Testis (tissue), 2 donors: ENCODE measurements at regions not wholly inside any gene's neighbourhood (a gene's known extent, or its start where the extent isn't known, plus 50 kb on each side); places are given as distances from the start of the nearest gene placed in this dataset.

Experiments
- DNase-seq: peaks from one replicate; pipeline ENCODE4 v3.0.0-alpha.2; 2019
- H3K27ac ChIP-seq, 2 donors: fragments of 200-600 bp; sonication (generic); one replicate each; pipeline ENCODE4 v1.5.1; 2019
- H3K27me3 ChIP-seq: fragments of 200-600 bp; sonication (generic); one replicate; pipeline ENCODE4 v1.5.1; 2019
- H3K36me3 ChIP-seq: fragments of 200-600 bp; sonication (generic); one replicate; pipeline ENCODE4 v1.5.1; 2017; ENCODE audit warnings: low read depth; ENCODE audit errors: missing control alignments
- H3K4me1 ChIP-seq: fragments of 200-600 bp; sonication (generic); one replicate; pipeline ENCODE4 v1.5.1; 2019
- H3K4me3 ChIP-seq, 2 donors: fragments of 200-600 bp; sonication (generic); one replicate each; pipeline ENCODE4 v1.5.1; 2017 to 2019
- H3K9me3 ChIP-seq: fragments of 200-600 bp; sonication (generic); one replicate; pipeline ENCODE4 v1.5.1; 2017
- POLR2A ChIP-seq: fragments of 450-650 bp; IDR thresholded peaks from one replicate; pipeline ENCODE4 v1.6.1; 2017; ENCODE audit warnings: antibody characterized with exemption, mild to moderate bottlenecking, moderate library complexity
- WGBS, 2 donors: methylation state at CpG; one replicate each; pipeline ENCODE4 v1.1.5; 2018; 5-methylcytosine and 5-hydroxymethylcytosine counted together
- intact Hi-C: fragments of 100-400 bp; cut with DNase I; formaldehyde crosslinking; loops from one replicate; pipeline ENCODE4 v1.15.1; 2023; ENCODE audit warnings: low total_unique reads
- TF ChIP-seq, protein P1 (sequence below), 3 experiments: fragments of 450-650 bp in 2 of 3; fragments of 200-600 bp in 1 of 3; sonication (generic) in 1 of 3; IDR thresholded peaks; one replicate each; pipeline ENCODE4 v1.5.1; 2016 to 2019; ENCODE audit warnings: antibody characterized with exemption in 3 of 3, mild to moderate bottlenecking in 2 of 3, moderate library complexity in 1 of 3

DNA sequence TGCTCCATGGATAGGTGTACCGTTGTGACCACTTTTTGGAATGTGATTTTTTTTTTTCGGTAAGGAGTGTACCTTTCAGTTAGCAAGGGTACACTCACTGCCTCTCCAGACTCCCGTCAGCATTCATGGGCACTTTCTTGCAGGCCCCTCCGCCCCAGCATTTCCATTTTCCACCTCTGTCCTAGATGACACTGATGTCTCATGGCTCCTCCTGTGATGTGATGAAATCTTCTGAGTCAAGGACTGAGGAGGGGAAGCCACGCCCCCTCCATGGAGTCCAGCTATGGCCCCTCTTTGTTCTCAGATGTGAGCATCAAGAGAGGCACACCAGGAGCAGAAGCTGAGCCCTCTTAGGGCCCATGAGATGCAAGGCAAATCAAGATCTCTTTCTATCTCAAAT, 61.8 kb downstream of the CTSL start:
- WGBS, 2 donors, result 93 to 96% methylated on average over 5 of the region's 5 CpGs
- no peak overlapping the region for H3K4me3 ChIP-seq

DNA sequence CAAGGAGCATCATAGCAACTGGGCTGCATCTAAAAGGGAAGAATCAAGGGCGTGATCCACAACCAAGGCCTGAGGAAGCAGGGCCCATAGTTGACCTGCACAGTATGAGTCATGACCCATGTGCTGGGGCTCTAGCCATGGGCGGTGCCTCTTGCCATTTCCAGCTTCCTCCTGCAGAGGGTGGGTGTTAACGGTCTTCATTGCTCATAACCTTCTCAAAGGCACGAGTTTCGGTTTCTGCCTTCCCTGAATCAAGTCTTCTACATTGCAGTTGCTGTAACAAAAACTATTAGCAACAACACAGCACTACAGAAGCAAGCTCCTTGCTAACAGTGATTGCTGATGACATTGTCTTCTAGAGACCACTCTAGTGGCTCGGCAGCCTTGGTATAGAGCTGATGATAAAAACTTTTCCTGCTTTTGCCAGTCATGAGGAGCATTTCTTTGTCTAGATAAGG, 66.9 kb downstream of the CTSL start:
- no peak for TF ChIP-seq POLR2A
- TF ChIP-seq, protein P1, sequence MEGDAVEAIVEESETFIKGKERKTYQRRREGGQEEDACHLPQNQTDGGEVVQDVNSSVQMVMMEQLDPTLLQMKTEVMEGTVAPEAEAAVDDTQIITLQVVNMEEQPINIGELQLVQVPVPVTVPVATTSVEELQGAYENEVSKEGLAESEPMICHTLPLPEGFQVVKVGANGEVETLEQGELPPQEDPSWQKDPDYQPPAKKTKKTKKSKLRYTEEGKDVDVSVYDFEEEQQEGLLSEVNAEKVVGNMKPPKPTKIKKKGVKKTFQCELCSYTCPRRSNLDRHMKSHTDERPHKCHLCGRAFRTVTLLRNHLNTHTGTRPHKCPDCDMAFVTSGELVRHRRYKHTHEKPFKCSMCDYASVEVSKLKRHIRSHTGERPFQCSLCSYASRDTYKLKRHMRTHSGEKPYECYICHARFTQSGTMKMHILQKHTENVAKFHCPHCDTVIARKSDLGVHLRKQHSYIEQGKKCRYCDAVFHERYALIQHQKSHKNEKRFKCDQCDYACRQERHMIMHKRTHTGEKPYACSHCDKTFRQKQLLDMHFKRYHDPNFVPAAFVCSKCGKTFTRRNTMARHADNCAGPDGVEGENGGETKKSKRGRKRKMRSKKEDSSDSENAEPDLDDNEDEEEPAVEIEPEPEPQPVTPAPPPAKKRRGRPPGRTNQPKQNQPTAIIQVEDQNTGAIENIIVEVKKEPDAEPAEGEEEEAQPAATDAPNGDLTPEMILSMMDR (IDR thresholded peaks at IDR 0.05), result no peak
- WGBS, 2 donors, result 83 to 90% methylated on average over 6 of the region's 6 CpGs
- Histone ChIP-seq H3K4me1 (no peaks in the 10 kb centered on the region), H3K4me3 (no peak overlapping the region), H3K27ac (no peak overlapping the region), H3K9me3 (no peaks in the 10 kb centered on the region), H3K27me3 (no peaks in the 10 kb centered on the region), H3K36me3 (no peaks in the 10 kb centered on the region)
- intact Hi-C loops, result no loop called here
- peak; percentile 45 for DNase-seq

More for the DNA sequence above, 61.8 kb downstream of the CTSL start:
- H3K4me1 ChIP-seq, result no peaks in the 10 kb centered on the region
- no peak for DNase-seq
- intact Hi-C loops, result no loop called here
- no peaks in the 10 kb centered on the region for H3K36me3 ChIP-seq
- H3K27ac ChIP-seq, result no peak overlapping the region
- no peak for TF ChIP-seq POLR2A
- TF ChIP-seq, protein P1 (IDR thresholded peaks at IDR 0.05), result no peak
- no peaks in the 10 kb centered on the region for H3K9me3 ChIP-seq
- no peaks in the 10 kb centered on the region for H3K27me3 ChIP-seq

DNA sequence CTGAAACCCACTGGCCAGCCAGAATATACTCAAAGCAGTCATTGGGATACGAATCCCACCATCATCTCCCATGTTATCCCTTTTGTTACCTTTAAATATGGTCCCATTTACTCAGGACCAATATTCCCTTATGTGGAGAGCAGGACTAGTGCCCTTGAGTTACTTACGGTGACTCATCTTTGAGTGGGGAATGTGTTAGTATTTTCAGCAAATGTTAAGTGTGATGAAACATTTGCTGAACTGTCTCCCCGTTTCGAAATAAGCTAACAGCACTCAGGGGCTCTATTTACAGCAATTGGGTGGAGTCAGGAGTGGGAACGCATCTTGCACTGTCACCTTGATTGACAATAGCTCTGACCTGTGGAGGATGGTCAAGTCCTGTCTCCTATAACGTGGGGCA, 67.4 kb downstream of the CTSL start:
- Histone ChIP-seq H3K4me3 (no peak overlapping the region), H3K4me1 (no peaks in the 10 kb centered on the region), H3K9me3 (no peaks in the 10 kb centered on the region), H3K36me3 (no peaks in the 10 kb centered on the region), H3K27me3 (no peaks in the 10 kb centered on the region), H3K27ac (no peak overlapping the region)
- TF ChIP-seq, protein P1 (IDR thresholded peaks at IDR 0.05), result no peak
- no peak for TF ChIP-seq POLR2A
- intact Hi-C loops, result no loop called here
- 81 to 87% methylated on average over 6 of the region's 6 CpGs for WGBS, 2 donors
- no peak for DNase-seq

DNA sequence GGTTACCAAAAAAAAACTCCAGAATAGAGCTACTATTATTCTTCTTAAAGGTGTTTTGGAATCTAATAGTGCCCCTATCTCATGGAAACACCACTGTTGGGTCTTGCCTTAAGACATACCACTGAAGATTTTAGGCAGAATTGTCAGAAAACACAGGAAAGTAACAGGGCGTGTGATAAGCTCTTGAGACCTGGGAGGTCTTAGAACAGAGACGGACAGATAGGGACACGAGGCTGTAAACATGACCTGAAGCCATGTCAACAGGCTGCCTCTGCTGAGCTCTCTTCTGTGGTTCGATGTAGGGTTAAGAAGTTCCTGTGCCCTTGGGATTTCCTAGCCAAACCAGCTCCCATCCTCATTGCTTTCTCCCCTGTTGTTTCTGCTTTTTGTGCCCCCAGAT, 69.3 kb downstream of the CTSL start:
- H3K9me3 ChIP-seq, result no peaks in the 10 kb centered on the region
- TF ChIP-seq, protein P1 (IDR thresholded peaks at IDR 0.05), result no peak
- TF ChIP-seq POLR2A, result no peak
- WGBS, 2 donors, result 62 to 64% methylated on average over 4 of the region's 4 CpGs
- intact Hi-C loops, result no loop called here
- H3K27me3 ChIP-seq, result no peaks in the 10 kb centered on the region
- no peaks in the 10 kb centered on the region for H3K36me3 ChIP-seq
- H3K27ac ChIP-seq, result no peak overlapping the region
- no peaks in the 10 kb centered on the region for H3K4me1 ChIP-seq
- DNase-seq, result no peak
- H3K4me3 ChIP-seq, result no peak overlapping the region

DNA sequence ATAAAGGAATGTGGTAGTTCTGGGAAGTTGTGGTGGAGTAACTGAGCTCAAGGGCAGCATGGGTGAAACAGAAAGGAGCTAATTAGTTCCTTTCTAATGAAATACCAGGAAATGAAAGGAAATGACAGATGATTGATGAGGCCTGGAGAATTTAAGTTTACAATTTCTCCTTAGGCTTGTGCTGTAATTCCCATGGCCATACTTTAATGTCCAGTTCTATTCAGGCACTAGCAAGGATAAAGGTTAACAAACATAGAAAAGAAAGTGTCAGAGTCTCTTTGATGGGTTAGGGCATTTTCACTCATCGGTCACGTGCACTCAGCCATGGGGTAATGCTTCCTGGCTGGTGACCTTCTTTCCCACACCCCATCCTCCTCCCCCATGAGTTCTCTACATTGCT, 70.3 kb downstream of the CTSL start:
- Histone ChIP-seq H3K27ac (no peak overlapping the region), H3K9me3 (no peaks in the 10 kb centered on the region), H3K36me3 (no peaks in the 10 kb centered on the region), H3K4me3 (no peak overlapping the region), H3K4me1 (no peaks in the 10 kb centered on the region), H3K27me3 (no peaks in the 10 kb centered on the region)
- 62 to 69% methylated on average over 2 of the region's 2 CpGs for whole genome bisulfite sequencing, 2 donors
- no peak for DNase-seq
- TF ChIP-seq, protein P1 (IDR thresholded peaks at IDR 0.05), result no peak
- no peak for TF ChIP-seq POLR2A
- intact Hi-C loops, result no loop called here
